WTC11 (cell line): ENCODE measurements at regions not wholly inside any gene's neighbourhood (a gene's known extent, or its start where the extent isn't known, plus 50 kb on each side); places are given as distances from the start of the nearest gene placed in this dataset.

Source experiments
- ATAC-seq: fragments of 200-7000 bp; cut with Tn5 transposase; 2 replicates; pipeline ENCODE4 v1.10.0; 2021; ENCODE audit warnings: mild to moderate bottlenecking, moderate library complexity
- CTCF ChIA-PET: fragments of 300-600 bp; sonication (Branson Sonifier 250); formaldehyde crosslinking; loops from one replicate; lab custom pipeline; 2021; ENCODE audit warnings: antibody characterized with exemption; lab: Charles Lee
- POLR2A ChIA-PET: fragments of 350-600 bp; sonication (Branson Sonifier 250); formaldehyde crosslinking; loops from one replicate; lab custom pipeline; 2021; ENCODE audit warnings: antibody characterized with exemption; lab: Charles Lee
- DNase-seq: peaks from one replicate; pipeline ENCODE4 v3.0.0; 2021; ENCODE audit warnings: low spot score
- H3K27ac Mint-ChIP-seq: 2 replicates; pipeline ENCODE4 v1.8.0; 2021; ENCODE audit warnings: mixed read lengths
- H3K27me3 Mint-ChIP-seq: 2 replicates; pipeline ENCODE4 v1.8.0; 2021; ENCODE audit warnings: low read depth, mild to moderate bottlenecking, moderate library complexity, mixed read lengths
- H3K36me3 Mint-ChIP-seq: 2 replicates; pipeline ENCODE4 v1.8.0; 2021; ENCODE audit warnings: mixed read lengths
- H3K4me1 Mint-ChIP-seq: 2 replicates; pipeline ENCODE4 v1.8.0; 2022; ENCODE audit warnings: mixed read lengths
- H3K4me3 Mint-ChIP-seq: 2 replicates; pipeline ENCODE4 v1.8.0; 2021; ENCODE audit warnings: mild to moderate bottlenecking, moderate library complexity, mixed read lengths
- H3K9me3 Mint-ChIP-seq: 2 replicates; pipeline ENCODE4 v1.8.0; 2021; ENCODE audit warnings: mixed read lengths
- CREM ChIP-seq: sonication (generic); formaldehyde crosslinking; IDR thresholded peaks from 2 replicates; pipeline ENCODE4 v1.8.1; 2022; ENCODE audit warnings: mild to moderate bottlenecking, missing genetic modification reagents, moderate library complexity
- E2F1 ChIP-seq: sonication (generic); formaldehyde crosslinking; IDR thresholded peaks from 2 replicates; pipeline ENCODE4 v1.8.0; 2022; ENCODE audit warnings: mild to moderate bottlenecking, missing genetic modification reagents
- E2F5 ChIP-seq: sonication (generic); formaldehyde crosslinking; IDR thresholded peaks from 2 replicates; pipeline ENCODE4 v1.8.1; 2022; ENCODE audit warnings: mild to moderate bottlenecking, moderate library complexity, missing genetic modification reagents
- FOXK1 ChIP-seq: sonication (generic); formaldehyde crosslinking; IDR thresholded peaks from 2 replicates; pipeline ENCODE4 v1.8.0; 2022; ENCODE audit warnings: mild to moderate bottlenecking, moderate library complexity, missing genetic modification reagents
- FOXP1 ChIP-seq: sonication (generic); formaldehyde crosslinking; IDR thresholded peaks from 2 replicates; pipeline ENCODE4 v1.8.0; 2022; ENCODE audit warnings: missing genetic modification reagents, mild to moderate bottlenecking, moderate library complexity, borderline replicate concordance
- HMGXB4 ChIP-seq: sonication (generic); formaldehyde crosslinking; IDR thresholded peaks from 2 replicates; pipeline ENCODE4 v1.8.1; 2023; ENCODE audit warnings: mild to moderate bottlenecking, moderate library complexity, missing genetic modification reagents
- JUN ChIP-seq: sonication (generic); formaldehyde crosslinking; IDR thresholded peaks from 2 replicates; pipeline ENCODE4 v1.8.0; 2023; ENCODE audit warnings: mild to moderate bottlenecking, missing genetic modification reagents
- NFYB ChIP-seq: sonication (generic); formaldehyde crosslinking; conservative IDR thresholded peaks from 2 replicates; pipeline ENCODE4 v1.8.0; 2022; ENCODE audit warnings: low read depth, missing genetic modification reagents
- RELA ChIP-seq: sonication (generic); formaldehyde crosslinking; IDR thresholded peaks from 2 replicates; pipeline ENCODE4 v1.8.1; 2022; ENCODE audit warnings: missing genetic modification reagents, mild to moderate bottlenecking, borderline replicate concordance
- SMAD3 ChIP-seq: sonication (generic); formaldehyde crosslinking; IDR thresholded peaks from 2 replicates; pipeline ENCODE4 v1.8.0; 2022; ENCODE audit warnings: missing genetic modification reagents, mild to moderate bottlenecking, borderline replicate concordance
- ZBTB43 ChIP-seq: sonication (generic); formaldehyde crosslinking; IDR thresholded peaks from 2 replicates; pipeline ENCODE4 v1.8.1; 2023; ENCODE audit warnings: mild to moderate bottlenecking, missing genetic modification reagents
- ZNF416 ChIP-seq: fragments of 250-450 bp; sonication (Bioruptor Pico); IDR thresholded peaks from 2 replicates; pipeline ENCODE4 v1.9.0; 2021; ENCODE audit warnings: mild to moderate bottlenecking, inconsistent platforms
- TF ChIP-seq, protein P1 (sequence below): sonication (generic); formaldehyde crosslinking; IDR thresholded peaks from 2 replicates; pipeline ENCODE4 v1.8.1; 2022; ENCODE audit warnings: low read depth, missing genetic modification reagents, borderline replicate concordance
- TF ChIP-seq, protein P2 (sequence below): fragments of 200-600 bp; IDR thresholded peaks from 2 replicates; pipeline ENCODE4 v1.8.0; 2022; ENCODE audit warnings: antibody characterized with exemption
- TF ChIP-seq, protein P3 (sequence below): sonication (generic); formaldehyde crosslinking; IDR thresholded peaks from 2 replicates; pipeline ENCODE4 v1.8.1; 2022; ENCODE audit warnings: mild to moderate bottlenecking, missing genetic modification reagents, moderate library complexity, borderline replicate concordance

DNA sequence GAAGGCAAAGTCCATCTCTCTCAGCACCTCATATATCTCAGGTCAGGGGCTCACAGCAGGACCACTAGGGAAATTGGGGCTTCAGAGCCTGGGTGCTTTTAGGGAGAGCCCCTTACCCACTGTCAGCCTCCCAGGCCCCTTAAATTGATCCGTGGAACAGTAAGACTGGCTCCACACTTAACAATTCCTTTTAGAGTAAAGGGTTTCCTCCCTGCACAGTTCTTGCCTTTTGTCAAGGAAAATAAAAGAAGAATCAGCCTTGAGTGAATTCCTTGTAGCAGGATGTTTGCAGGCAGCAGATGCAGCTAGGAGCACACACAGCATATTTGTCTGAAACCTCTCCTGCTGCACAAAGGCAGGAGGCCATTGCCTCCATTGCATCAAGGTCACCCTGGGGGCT lies 184.9 kb downstream of the SEC16B start:
- no peaks in the 10 kb centered on the region for H3K9me3 Mint-ChIP-seq
- TF ChIP-seq, protein P1, sequence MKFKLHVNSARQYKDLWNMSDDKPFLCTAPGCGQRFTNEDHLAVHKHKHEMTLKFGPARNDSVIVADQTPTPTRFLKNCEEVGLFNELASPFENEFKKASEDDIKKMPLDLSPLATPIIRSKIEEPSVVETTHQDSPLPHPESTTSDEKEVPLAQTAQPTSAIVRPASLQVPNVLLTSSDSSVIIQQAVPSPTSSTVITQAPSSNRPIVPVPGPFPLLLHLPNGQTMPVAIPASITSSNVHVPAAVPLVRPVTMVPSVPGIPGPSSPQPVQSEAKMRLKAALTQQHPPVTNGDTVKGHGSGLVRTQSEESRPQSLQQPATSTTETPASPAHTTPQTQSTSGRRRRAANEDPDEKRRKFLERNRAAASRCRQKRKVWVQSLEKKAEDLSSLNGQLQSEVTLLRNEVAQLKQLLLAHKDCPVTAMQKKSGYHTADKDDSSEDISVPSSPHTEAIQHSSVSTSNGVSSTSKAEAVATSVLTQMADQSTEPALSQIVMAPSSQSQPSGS (CRISPR knock-in tag): no peak
- TF ChIP-seq JUN (CRISPR knock-in tag): no peak
- no peak for TF ChIP-seq ZBTB43 (CRISPR knock-in tag)
- no peak for TF ChIP-seq HMGXB4 (CRISPR knock-in tag)
- TF ChIP-seq FOXP1 (CRISPR knock-in tag): no peak
- TF ChIP-seq, protein P2, sequence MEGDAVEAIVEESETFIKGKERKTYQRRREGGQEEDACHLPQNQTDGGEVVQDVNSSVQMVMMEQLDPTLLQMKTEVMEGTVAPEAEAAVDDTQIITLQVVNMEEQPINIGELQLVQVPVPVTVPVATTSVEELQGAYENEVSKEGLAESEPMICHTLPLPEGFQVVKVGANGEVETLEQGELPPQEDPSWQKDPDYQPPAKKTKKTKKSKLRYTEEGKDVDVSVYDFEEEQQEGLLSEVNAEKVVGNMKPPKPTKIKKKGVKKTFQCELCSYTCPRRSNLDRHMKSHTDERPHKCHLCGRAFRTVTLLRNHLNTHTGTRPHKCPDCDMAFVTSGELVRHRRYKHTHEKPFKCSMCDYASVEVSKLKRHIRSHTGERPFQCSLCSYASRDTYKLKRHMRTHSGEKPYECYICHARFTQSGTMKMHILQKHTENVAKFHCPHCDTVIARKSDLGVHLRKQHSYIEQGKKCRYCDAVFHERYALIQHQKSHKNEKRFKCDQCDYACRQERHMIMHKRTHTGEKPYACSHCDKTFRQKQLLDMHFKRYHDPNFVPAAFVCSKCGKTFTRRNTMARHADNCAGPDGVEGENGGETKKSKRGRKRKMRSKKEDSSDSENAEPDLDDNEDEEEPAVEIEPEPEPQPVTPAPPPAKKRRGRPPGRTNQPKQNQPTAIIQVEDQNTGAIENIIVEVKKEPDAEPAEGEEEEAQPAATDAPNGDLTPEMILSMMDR: no peak
- TF ChIP-seq CREM: no peak
- TF ChIP-seq, protein P3, sequence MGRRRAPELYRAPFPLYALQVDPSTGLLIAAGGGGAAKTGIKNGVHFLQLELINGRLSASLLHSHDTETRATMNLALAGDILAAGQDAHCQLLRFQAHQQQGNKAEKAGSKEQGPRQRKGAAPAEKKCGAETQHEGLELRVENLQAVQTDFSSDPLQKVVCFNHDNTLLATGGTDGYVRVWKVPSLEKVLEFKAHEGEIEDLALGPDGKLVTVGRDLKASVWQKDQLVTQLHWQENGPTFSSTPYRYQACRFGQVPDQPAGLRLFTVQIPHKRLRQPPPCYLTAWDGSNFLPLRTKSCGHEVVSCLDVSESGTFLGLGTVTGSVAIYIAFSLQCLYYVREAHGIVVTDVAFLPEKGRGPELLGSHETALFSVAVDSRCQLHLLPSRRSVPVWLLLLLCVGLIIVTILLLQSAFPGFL: no peak
- TF ChIP-seq RELA (CRISPR knock-in tag): no peak
- no peak for TF ChIP-seq NFYB (CRISPR knock-in tag)
- no peak for TF ChIP-seq SMAD3 (CRISPR knock-in tag)
- H3K27me3 Mint-ChIP-seq: no peaks in the 10 kb centered on the region
- DNase-seq: no peak
- POLR2A ChIA-PET: no interaction called here
- CTCF ChIA-PET: no interaction called here
- no peak overlapping the region for H3K27ac Mint-ChIP-seq
- peaks cover 15% of the 10 kb centered on the region for H3K4me1 Mint-ChIP-seq
- H3K36me3 Mint-ChIP-seq: no peaks in the 10 kb centered on the region
- no peak overlapping the region for H3K4me3 Mint-ChIP-seq
- no peak for ATAC-seq

GRCh38 chr1:177784409-177784808 lies 185.4 kb downstream of the SEC16B start:
- Mint-ChIP-seq H3K4me3 (no peak overlapping the region), H3K36me3 (no peaks in the 10 kb centered on the region)
- ATAC-seq: no peak
- no peak for DNase-seq
- TF ChIP-seq ZNF416 (CRISPR knock-in tag) (no peak), E2F1 (no peak), FOXK1 (no peak), E2F5 (no peak), HMGXB4 (CRISPR knock-in tag) (no peak)
- TF ChIP-seq, all 79 proteins: peak for 0
- Mint-ChIP-seq H3K4me1 (peaks cover 20% of the 10 kb centered on the region), H3K9me3 (no peaks in the 10 kb centered on the region), H3K27ac (no peak overlapping the region), H3K27me3 (no peaks in the 10 kb centered on the region)
- CTCF ChIA-PET: no interaction called here
- POLR2A ChIA-PET: no interaction called here
